ENCODE measurements at regions not wholly inside any gene's neighbourhood (a gene's known extent, or its start where the extent isn't known, plus 50 kb on each side); places are given as distances from the start of the nearest gene placed in this dataset.

DNA sequence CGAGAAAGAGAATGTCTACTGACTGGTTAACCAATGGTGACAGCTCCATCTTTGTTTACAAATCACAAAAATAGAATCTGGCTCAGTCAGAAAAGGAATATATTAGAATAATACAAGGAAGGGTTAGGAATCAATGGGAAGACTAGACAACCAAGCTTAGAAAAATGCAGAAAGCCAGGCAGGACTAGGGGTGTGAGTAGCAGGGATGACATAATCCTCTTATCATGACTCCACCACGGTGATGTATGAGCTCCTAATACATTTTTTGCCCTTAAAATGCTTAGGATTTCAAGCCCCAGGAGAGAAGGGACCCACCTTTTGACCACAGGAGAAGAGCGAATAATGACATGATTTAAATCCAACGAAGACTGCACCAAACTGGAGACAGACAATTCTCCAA, 252.3 kb downstream of the CHD9NB start:
- TF ChIP-seq EP300 (IDR thresholded peaks at IDR 0.05) = no peak
- TF ChIP-seq POLR2AphosphoS5 (IDR thresholded peaks at IDR 0.05) = no peak
- TF ChIP-seq, protein P1, sequence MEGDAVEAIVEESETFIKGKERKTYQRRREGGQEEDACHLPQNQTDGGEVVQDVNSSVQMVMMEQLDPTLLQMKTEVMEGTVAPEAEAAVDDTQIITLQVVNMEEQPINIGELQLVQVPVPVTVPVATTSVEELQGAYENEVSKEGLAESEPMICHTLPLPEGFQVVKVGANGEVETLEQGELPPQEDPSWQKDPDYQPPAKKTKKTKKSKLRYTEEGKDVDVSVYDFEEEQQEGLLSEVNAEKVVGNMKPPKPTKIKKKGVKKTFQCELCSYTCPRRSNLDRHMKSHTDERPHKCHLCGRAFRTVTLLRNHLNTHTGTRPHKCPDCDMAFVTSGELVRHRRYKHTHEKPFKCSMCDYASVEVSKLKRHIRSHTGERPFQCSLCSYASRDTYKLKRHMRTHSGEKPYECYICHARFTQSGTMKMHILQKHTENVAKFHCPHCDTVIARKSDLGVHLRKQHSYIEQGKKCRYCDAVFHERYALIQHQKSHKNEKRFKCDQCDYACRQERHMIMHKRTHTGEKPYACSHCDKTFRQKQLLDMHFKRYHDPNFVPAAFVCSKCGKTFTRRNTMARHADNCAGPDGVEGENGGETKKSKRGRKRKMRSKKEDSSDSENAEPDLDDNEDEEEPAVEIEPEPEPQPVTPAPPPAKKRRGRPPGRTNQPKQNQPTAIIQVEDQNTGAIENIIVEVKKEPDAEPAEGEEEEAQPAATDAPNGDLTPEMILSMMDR (IDR thresholded peaks at IDR 0.05) = no peak
- TF ChIP-seq POLR2A (IDR thresholded peaks at IDR 0.05) = no peak

Data from stomach (tissue), 4 donors.